K562 (cell line): ENCODE measurements at regions not wholly inside any gene's neighbourhood (a gene's known extent, or its start where the extent isn't known, plus 50 kb on each side); places are given as distances from the start of the nearest gene placed in this dataset.

ENCODE experiments used
- SRSF1 ChIP-seq: fragments of 200-400 bp; formaldehyde crosslinking; IDR thresholded peaks from 2 replicates; pipeline ENCODE4 v1.6.1; 2017; ENCODE audit warnings: mild to moderate bottlenecking, low read depth, low read length, moderate library complexity
- ZBTB40 ChIP-seq, 2 experiments: fragments of 450-650 bp in 1 of 2; sonication (generic) in 1 of 2; formaldehyde crosslinking in 1 of 2; IDR thresholded peaks; 2 replicates each; pipeline versions ENCODE4 v1.7.1 to v1.9.0; 2016 to 2022; ENCODE audit warnings: inconsistent platforms in 1 of 2, mild to moderate bottlenecking in 1 of 2, missing genetic modification reagents in 1 of 2

GRCh38 chr5:39970117-39970798 is 545.5 kb upstream of the DAB2 start (continued):
- no peak for TF ChIP-seq ZBTB40 (IDR thresholded peaks at IDR 0.05)
- no peak for TF ChIP-seq ZBTB40 (CRISPR knock-in tag; IDR thresholded peaks at IDR 0.05)
- TF ChIP-seq SRSF1 = no peak
